RKO (cell line): ENCODE measurements at regions not wholly inside any gene's neighbourhood (a gene's known extent, or its start where the extent isn't known, plus 50 kb on each side); places are given as distances from the start of the nearest gene placed in this dataset.
"Not testable (repeated sequence)": the region's sequence is repeated elsewhere in the genome, so short reads cannot be mapped to it uniquely, and the experiment has no call there.

Source experiments
- DNase-seq: peaks from one replicate; pipeline ENCODE4 v3.0.0-alpha.2; 2016; ENCODE audit warnings: low spot score

DNA sequence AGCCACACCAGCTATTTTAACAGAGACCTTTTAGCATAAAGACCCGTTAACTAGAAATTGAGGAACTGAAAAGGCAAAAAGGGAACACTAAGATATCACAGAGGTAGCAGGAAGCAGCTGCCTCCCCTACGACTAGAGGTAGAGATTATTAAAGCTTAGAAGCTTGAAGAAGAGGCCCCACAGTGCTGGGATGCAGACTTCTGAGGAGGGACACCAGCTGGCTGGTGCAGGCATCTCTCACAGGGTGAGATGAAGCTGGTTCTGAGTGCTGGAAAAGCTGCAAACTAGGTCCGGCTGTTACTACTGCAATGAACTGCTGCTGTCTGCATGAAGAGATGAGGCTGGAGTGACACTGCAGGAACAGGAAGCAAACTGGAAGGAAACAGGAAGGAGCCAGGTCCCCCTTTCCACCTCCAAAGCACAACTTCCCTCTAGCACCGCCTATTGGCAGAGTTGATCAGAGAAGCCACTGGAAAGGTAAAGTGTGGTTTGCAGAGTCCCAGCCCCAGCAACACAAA, 61.2 kb upstream of the MRPS9 start:
- DNase-seq: peak; percentile 20

DNA sequence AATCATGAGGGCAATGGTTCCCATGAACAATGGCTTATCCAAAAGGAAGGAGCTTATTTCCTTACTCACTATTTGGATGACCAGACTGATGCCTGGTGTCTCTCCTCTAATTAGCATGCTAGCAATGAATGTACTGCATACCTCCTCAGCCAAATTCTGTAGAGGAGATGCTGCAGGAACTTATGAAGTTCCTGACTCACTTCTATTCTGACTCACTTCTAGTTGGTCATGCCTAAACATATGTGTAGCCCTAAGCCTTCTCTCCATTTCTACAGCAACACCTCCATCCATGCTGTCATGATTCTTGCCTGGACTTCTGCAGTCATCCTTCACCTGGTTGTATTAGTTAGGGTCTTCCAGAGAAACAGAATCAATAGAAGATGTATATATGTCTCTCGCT, 59.9 kb upstream of the MRPS9 start:
- DNase-seq: peak; percentile 45

DNA sequence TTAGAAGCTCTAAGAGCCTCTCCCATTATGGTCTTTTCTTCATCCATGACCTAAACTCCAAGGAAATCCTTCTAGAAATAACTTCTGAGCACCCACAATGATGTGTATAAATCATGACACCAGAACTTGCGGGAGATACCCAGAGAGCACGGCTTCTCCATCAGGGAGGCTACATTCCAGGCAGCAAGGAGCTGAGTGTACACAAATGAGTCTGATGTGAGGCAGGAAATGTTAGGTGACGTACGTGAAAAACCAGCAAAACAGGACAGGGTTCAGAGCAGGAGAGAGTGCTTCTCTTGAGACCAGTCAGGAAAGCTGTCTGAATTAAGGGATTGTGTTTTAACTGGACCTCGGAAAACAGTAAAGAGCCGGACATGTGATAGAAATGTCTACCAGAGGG, 58.1 kb upstream of the MRPS9 start:
- not testable (repeated sequence) for DNase-seq

DNA sequence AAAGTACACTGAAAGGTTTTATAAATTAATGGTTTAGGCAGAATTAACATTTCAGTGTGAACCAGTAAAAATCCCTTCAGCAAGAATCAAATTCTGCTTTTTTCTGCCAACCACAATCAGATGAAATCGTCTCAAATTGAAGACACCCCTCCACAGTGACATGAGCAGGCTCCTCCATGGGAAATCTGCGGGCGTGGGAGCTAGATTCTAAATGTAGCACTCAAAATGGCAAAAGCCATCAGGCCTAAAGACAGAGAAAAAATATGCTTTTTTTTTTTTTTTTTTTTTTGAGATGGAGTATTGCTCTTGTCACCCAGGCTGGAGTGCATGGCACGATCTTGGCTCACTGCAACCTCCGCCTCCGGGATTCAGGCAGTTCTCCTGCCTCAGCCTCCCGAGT, 55.8 kb upstream of the MRPS9 start:
- no peak for DNase-seq
